ENCODE measurements at regions not wholly inside any gene's neighbourhood (a gene's known extent, or its start where the extent isn't known, plus 50 kb on each side); places are given as distances from the start of the nearest gene placed in this dataset.

DNA sequence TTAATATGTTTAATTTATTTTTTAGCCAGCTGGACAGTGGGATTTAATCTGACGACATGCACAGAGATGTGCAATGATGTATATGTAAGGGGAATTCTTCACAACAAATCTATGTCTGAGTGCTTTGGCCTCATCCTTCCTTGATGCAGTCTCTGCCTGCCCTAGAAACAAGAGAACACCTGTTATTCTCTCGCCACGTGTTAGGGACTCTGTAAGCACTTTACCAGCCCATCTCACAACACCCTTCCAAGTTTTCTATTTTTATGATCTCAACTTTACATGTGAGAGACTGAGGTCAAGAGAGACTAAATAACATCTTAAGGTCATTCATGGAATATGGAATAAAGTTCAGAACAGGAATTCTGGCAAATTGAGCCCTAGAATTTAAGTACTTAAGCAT lies 123.0 kb upstream of the GAS1 start:
- DNase-seq (no peak), ATAC-seq (no peak)
- intact Hi-C loops (cut with DNase I): loop anchor here in 1 of 10 donors (5.0 kb wide), 1 partner anchor 33 kb away; no protein-coding TSS in a partner anchor
- whole genome bisulfite sequencing, 4 donors: 48 to 62% (median 58%) methylated on average over 3 of the region's 3 CpGs
- no peak overlapping the region for H3K4me3 ChIP-seq
- peaks cover 0 to 5% (median 0%) of the 10 kb centered on the region in 12 donors for H3K4me1 ChIP-seq
- H3K36me3 ChIP-seq: no peaks in the 10 kb centered on the region
- H3K9me3 ChIP-seq: no peaks in the 10 kb centered on the region
- TF ChIP-seq CTCF (IDR thresholded peaks at IDR 0.05) (no peak), POLR2A (IDR thresholded peaks at IDR 0.05) (no peak)
- no peaks in the 10 kb centered on the region for H3K27me3 ChIP-seq
- H3K27ac ChIP-seq: no peak overlapping the region

- Histone ChIP-seq H3K27me3 (no peaks in the 10 kb centered on the region), H3K27ac (no peak overlapping the region), H3K9me3 (no peaks in the 10 kb centered on the region), H3K4me1 (peaks cover 0 to 5% (median 0%) of the 10 kb centered on the region in 12 donors), H3K36me3 (no peaks in the 10 kb centered on the region), H3K4me3 (no peak overlapping the region)
- DNase-seq (no peak), ATAC-seq (no peak)
- TF ChIP-seq POLR2A (IDR thresholded peaks at IDR 0.05) (no peak), CTCF (IDR thresholded peaks at IDR 0.05) (no peak)
- 95 to 100% (median 98%) methylated on average over 3 of the region's 3 CpGs for WGBS, 4 donors
- intact Hi-C loops (cut with DNase I): loop anchor here in 1 of 10 donors (5.0 kb wide), 1 partner anchor 34 kb away; no protein-coding TSS in a partner anchor
These were observed 124.2 kb upstream of the GAS1 start for GRCh38 chr9:87071473-87071872.

DNA sequence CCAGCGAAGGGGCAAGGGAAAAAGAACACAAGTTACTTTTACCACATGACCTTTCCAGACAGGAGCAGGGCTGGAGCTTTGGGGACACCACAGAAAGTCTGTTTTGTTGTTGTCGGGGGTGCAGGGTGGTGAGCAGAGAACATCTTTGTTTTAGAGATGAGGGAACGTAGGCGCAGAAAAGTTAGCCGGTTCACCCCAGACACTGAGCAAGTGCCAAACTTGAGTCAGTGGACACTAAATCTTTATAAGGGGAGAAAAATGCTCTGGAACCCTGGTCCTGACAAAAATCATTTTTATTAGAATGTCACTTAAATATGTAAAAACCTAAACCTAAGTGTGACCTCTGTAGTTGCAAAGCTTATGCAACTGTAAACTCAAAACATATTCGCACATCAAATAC lies 126.4 kb upstream of the GAS1 start:
- whole genome bisulfite sequencing, 4 donors: 86 to 94% (median 90%) methylated on average over 6 of the region's 6 CpGs
- no peak for DNase-seq
- no peak for TF ChIP-seq CTCF (IDR thresholded peaks at IDR 0.05)
- TF ChIP-seq POLR2A (IDR thresholded peaks at IDR 0.05): no peak
- Histone ChIP-seq H3K27me3 (no peaks in the 10 kb centered on the region), H3K9me3 (no peaks in the 10 kb centered on the region), H3K4me3 (no peak overlapping the region), H3K4me1 (peaks cover 0 to 5% (median 0%) of the 10 kb centered on the region in 12 donors), H3K27ac (no peak overlapping the region), H3K36me3 (no peaks in the 10 kb centered on the region)
- intact Hi-C loops (cut with DNase I): loop anchor here in 1 of 10 donors (5.0 kb wide), 1 partner anchor 36 kb away; no protein-coding TSS in a partner anchor
- no peak for ATAC-seq

GRCh38 chr9:87075537-87075936 lies 128.2 kb upstream of the GAS1 start:
- Histone ChIP-seq H3K9me3 (peaks cover 0 to 7% (median 0%) of the 10 kb centered on the region in 12 donors), H3K4me3 (no peak overlapping the region), H3K4me1 (peaks cover 0 to 4% (median 0%) of the 10 kb centered on the region in 12 donors), H3K27me3 (no peaks in the 10 kb centered on the region), H3K27ac (no peak overlapping the region), H3K36me3 (no peaks in the 10 kb centered on the region)
- 82 to 97% (median 90%) methylated on average over 3 of the region's 3 CpGs for WGBS, 4 donors
- intact Hi-C loops (cut with DNase I): no loop called here
- no peak for DNase-seq
- ATAC-seq: no peak
- TF ChIP-seq POLR2A (IDR thresholded peaks at IDR 0.05): no peak
- TF ChIP-seq CTCF (IDR thresholded peaks at IDR 0.05): no peak

Measured in heart left ventricle (tissue), 16 donors.